OCI-LY1 (cell line): ENCODE measurements at regions not wholly inside any gene's neighbourhood (a gene's known extent, or its start where the extent isn't known, plus 50 kb on each side); places are given as distances from the start of the nearest gene placed in this dataset.

ENCODE experiments used
- H2AFZ ChIP-seq: fragments of 200-600 bp; sonication (generic), shearing (Covaris generic); 2 replicates; pipeline ENCODE4 v1.6.0; 2014; ENCODE audit warnings: antibody characterized with exemption, mild to moderate bottlenecking, low read length
- H3F3A ChIP-seq: fragments of 200-600 bp; sonication (generic), shearing (Covaris generic); 2 replicates; pipeline ENCODE4 v1.6.0; 2014; ENCODE audit warnings: mild to moderate bottlenecking, antibody characterized with exemption, low read length, moderate library complexity; ENCODE audit not compliant: insufficient read depth
- H3K27ac ChIP-seq: fragments of 200-600 bp; sonication (generic); 2 replicates; pipeline ENCODE4 v1.5.1; 2014; ENCODE audit warnings: low read length, mixed run types, mild to moderate bottlenecking, low read depth; ENCODE audit not compliant: poor library complexity, severe bottlenecking
- H3K27me3 ChIP-seq: fragments of 200-600 bp; sonication (generic); 2 replicates; pipeline ENCODE4 v1.6.0; 2014; ENCODE audit warnings: antibody characterized with exemption, mild to moderate bottlenecking, low read length, moderate library complexity; ENCODE audit not compliant: insufficient read depth
- H3K36me3 ChIP-seq: fragments of 200-600 bp; sonication (generic); 2 replicates; pipeline ENCODE4 v1.6.1; 2014; ENCODE audit warnings: mild to moderate bottlenecking, antibody characterized with exemption, low read length, moderate library complexity, mixed read lengths; ENCODE audit not compliant: insufficient read depth
- H3K4me1 ChIP-seq: fragments of 200-600 bp; sonication (generic); 2 replicates; pipeline ENCODE4 v1.5.1; 2014; ENCODE audit warnings: mild to moderate bottlenecking, low read length, moderate library complexity; ENCODE audit not compliant: insufficient read depth, severe bottlenecking
- H3K4me2 ChIP-seq: fragments of 200-600 bp; sonication (generic), shearing (Covaris generic); 2 replicates; pipeline ENCODE4 v1.6.1; 2014; ENCODE audit warnings: low read length
- H3K4me3 ChIP-seq: fragments of 200-600 bp; sonication (generic); 2 replicates; pipeline ENCODE4 v1.5.1; 2014; ENCODE audit warnings: low read length, low read depth, mild to moderate bottlenecking, mixed read lengths; ENCODE audit not compliant: poor library complexity, severe bottlenecking
- H3K79me2 ChIP-seq: fragments of 200-600 bp; shearing (Covaris generic); 2 replicates; pipeline ENCODE4 v1.6.1; 2016; ENCODE audit warnings: mixed run types, low read length, mixed read lengths; ENCODE audit not compliant: insufficient read depth
- H3K9ac ChIP-seq: fragments of 200-600 bp; sonication (generic), shearing (Covaris generic); 2 replicates; pipeline ENCODE4 v1.6.1; 2014; ENCODE audit warnings: mild to moderate bottlenecking, low read length, mixed read lengths
- H3K9me2 ChIP-seq: fragments of 200-600 bp; sonication (generic), shearing (Covaris generic); 2 replicates; pipeline ENCODE4 v1.6.1; 2014; ENCODE audit warnings: low read depth, mild to moderate bottlenecking, low read length, mixed read lengths
- H3K9me3 ChIP-seq: fragments of 200-600 bp; shearing (Covaris generic); 2 replicates; pipeline ENCODE4 v1.6.1; 2014; ENCODE audit warnings: low read length, mixed read lengths
- H4K20me1 ChIP-seq: fragments of 200-600 bp; sonication (generic), shearing (Covaris generic); 2 replicates; pipeline ENCODE4 v1.6.0; 2016; ENCODE audit warnings: mild to moderate bottlenecking, low read length; ENCODE audit not compliant: insufficient read depth
- CTCF ChIP-seq: fragments of 200-600 bp; sonication (generic), shearing (Covaris generic); IDR thresholded peaks from 2 replicates; pipeline ENCODE4 v1.5.1; 2017; ENCODE audit warnings: mild to moderate bottlenecking, antibody characterized with exemption, low read length, moderate library complexity, mixed read lengths
- EZH2 ChIP-seq: fragments of 200-600 bp; sonication (generic), shearing (Covaris generic); IDR thresholded peaks from 2 replicates; pipeline ENCODE4 v1.8.0; 2017; ENCODE audit warnings: borderline replicate concordance, mixed run types, mild to moderate bottlenecking, antibody characterized with exemption, low read length, moderate library complexity, mixed read lengths

GRCh38 chr6:81856872-81857271 is 104.4 kb upstream of the TENT5A start:
- no peak overlapping the region for H3K4me3 ChIP-seq
- H3K27ac ChIP-seq, result no peak overlapping the region
- H3K36me3 ChIP-seq, result no peaks in the 10 kb centered on the region
- TF ChIP-seq EZH2 (no peak), CTCF (no peak)
- no peak overlapping the region for H2AFZ ChIP-seq
- no peaks in the 10 kb centered on the region for H3K79me2 ChIP-seq
- H3K9ac ChIP-seq, result no peak overlapping the region
- no peaks in the 10 kb centered on the region for H3K9me2 ChIP-seq
- no peaks in the 10 kb centered on the region for H3F3A ChIP-seq
- no peaks in the 10 kb centered on the region for H3K4me1 ChIP-seq
- no peak overlapping the region for H3K4me2 ChIP-seq
- no peaks in the 10 kb centered on the region for H3K27me3 ChIP-seq
- no peaks in the 10 kb centered on the region for H4K20me1 ChIP-seq
- H3K9me3 ChIP-seq, result no peaks in the 10 kb centered on the region

- no peaks in the 10 kb centered on the region for H3K9me3 ChIP-seq
- no peaks in the 10 kb centered on the region for H3F3A ChIP-seq
- H3K27me3 ChIP-seq, result no peaks in the 10 kb centered on the region
- H2AFZ ChIP-seq, result no peak overlapping the region
- no peaks in the 10 kb centered on the region for H3K36me3 ChIP-seq
- no peak overlapping the region for H3K4me3 ChIP-seq
- H3K9ac ChIP-seq, result no peak overlapping the region
- H4K20me1 ChIP-seq, result no peaks in the 10 kb centered on the region
- no peaks in the 10 kb centered on the region for H3K4me1 ChIP-seq
- H3K4me2 ChIP-seq, result no peak overlapping the region
- no peak overlapping the region for H3K27ac ChIP-seq
- no peaks in the 10 kb centered on the region for H3K79me2 ChIP-seq
- no peaks in the 10 kb centered on the region for H3K9me2 ChIP-seq
- TF ChIP-seq CTCF (no peak), EZH2 (no peak)
Measured at GRCh38 chr6:81854474-81854873, 102.0 kb upstream of the TENT5A start.

- H3K4me2 ChIP-seq, result no peak overlapping the region
- H3K9me3 ChIP-seq, result no peaks in the 10 kb centered on the region
- no peaks in the 10 kb centered on the region for H3K27me3 ChIP-seq
- no peak for TF ChIP-seq EZH2
- TF ChIP-seq CTCF, result no peak
- H3K9me2 ChIP-seq, result no peaks in the 10 kb centered on the region
- no peaks in the 10 kb centered on the region for H4K20me1 ChIP-seq
- no peak overlapping the region for H3K27ac ChIP-seq
- H3K4me3 ChIP-seq, result no peak overlapping the region
- no peak overlapping the region for H3K9ac ChIP-seq
- H3K79me2 ChIP-seq, result no peaks in the 10 kb centered on the region
- no peak overlapping the region for H2AFZ ChIP-seq
- no peaks in the 10 kb centered on the region for H3K4me1 ChIP-seq
- H3F3A ChIP-seq, result no peaks in the 10 kb centered on the region
- no peaks in the 10 kb centered on the region for H3K36me3 ChIP-seq
Measured at GRCh38 chr6:81853975-81854374, 101.5 kb upstream of the TENT5A start.
